Naive thymus-derived CD8-positive, alpha-beta T cell (primary cell): ENCODE measurements at regions not wholly inside any gene's neighbourhood (a gene's known extent, or its start where the extent isn't known, plus 50 kb on each side); places are given as distances from the start of the nearest gene placed in this dataset.

Experiments
- ATAC-seq, 2 donors: fragments of 150-1000 bp; cut with Tn5 transposase in 1 of 2; sonication (Bioruptor Pico), chemical (Tn5 transposase) in 1 of 2; 1 replicate in 1 of 2; 2 replicates in 1 of 2; pipeline ENCODE4 v1.10.0; 2021; ENCODE audit warnings: mild to moderate bottlenecking in 2 of 2, moderate library complexity in 2 of 2
- POLR2A ChIA-PET: fragments of 350-600 bp; sonication (Branson Sonifier 250); formaldehyde crosslinking; loops from one replicate; lab custom pipeline; 2021; ENCODE audit warnings: antibody characterized with exemption; lab: Charles Lee
- DNase-seq, 10 donors: peaks; one replicate each; pipeline versions ENCODE4 v3.0.0 to v3.0.0-alpha.2; 2020 to 2022
- H3K27ac Mint-ChIP-seq, 10 donors: one replicate each; pipeline ENCODE4 v1.8.0; 2020 to 2022; ENCODE audit warnings: mild to moderate bottlenecking in 10 of 10, mixed read lengths in 10 of 10, moderate library complexity in 4 of 10, inconsistent platforms in 1 of 10
- H3K27me3 Mint-ChIP-seq, 5 donors: one replicate each; pipeline ENCODE4 v1.8.0; 2021 to 2022; ENCODE audit warnings: mixed read lengths in 5 of 5
- H3K36me3 Mint-ChIP-seq, 3 donors: one replicate each; pipeline ENCODE4 v1.8.0; 2020 to 2022; ENCODE audit warnings: mixed read lengths in 3 of 3, mild to moderate bottlenecking in 2 of 3, inconsistent platforms in 1 of 3
- H3K4me1 Mint-ChIP-seq, 4 donors: one replicate each; pipeline ENCODE4 v1.8.0; 2021 to 2022; ENCODE audit warnings: mixed read lengths in 4 of 4
- H3K4me3 Mint-ChIP-seq, 10 donors: one replicate each; pipeline ENCODE4 v1.8.0; 2020 to 2022; ENCODE audit warnings: mild to moderate bottlenecking in 10 of 10, mixed read lengths in 10 of 10, moderate library complexity in 6 of 10, inconsistent platforms in 1 of 10
- H3K9me3 Mint-ChIP-seq, 9 donors: one replicate each; pipeline ENCODE4 v1.8.0; 2020 to 2022; ENCODE audit warnings: mixed read lengths in 9 of 9, mild to moderate bottlenecking in 3 of 9, inconsistent platforms in 1 of 9, moderate library complexity in 1 of 9

DNA sequence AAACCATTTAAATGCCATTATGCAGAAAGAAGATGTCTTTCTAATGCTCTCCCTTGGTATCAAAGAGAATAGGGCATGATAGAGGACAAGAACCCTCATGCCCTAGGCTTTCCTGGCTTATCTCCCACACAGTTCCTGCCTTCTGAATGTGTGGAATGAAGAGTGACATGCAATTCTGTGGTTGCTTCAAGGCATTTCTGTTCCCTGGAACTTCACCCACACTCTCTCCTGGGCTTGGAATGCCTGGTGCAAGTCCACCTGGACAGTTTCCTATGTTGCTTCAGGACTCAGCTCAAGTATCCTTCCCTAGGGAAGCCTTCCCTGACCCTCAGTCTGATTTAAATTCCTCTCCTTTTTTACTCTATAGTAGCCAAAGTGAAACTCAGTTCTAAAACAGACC is 53.8 kb upstream of the DRD2 start:
- no peak overlapping the region for H3K4me3 Mint-ChIP-seq
- H3K36me3 Mint-ChIP-seq, result no peaks in the 10 kb centered on the region
- peaks cover 9 to 35% (median 18%) of the 10 kb centered on the region in 5 donors for H3K27me3 Mint-ChIP-seq
- ATAC-seq (no peak), DNase-seq (no peak)
- POLR2A ChIA-PET, result no interaction called here
- H3K9me3 Mint-ChIP-seq, result no peaks in the 10 kb centered on the region
- no peak overlapping the region for H3K27ac Mint-ChIP-seq
- H3K4me1 Mint-ChIP-seq, result no peaks in the 10 kb centered on the region

GRCh38 chr11:113526521-113526920 is 51.3 kb upstream of the DRD2 start:
- H3K27ac Mint-ChIP-seq, result no peak overlapping the region
- no peaks in the 10 kb centered on the region for H3K4me1 Mint-ChIP-seq
- peaks cover 12 to 36% (median 17%) of the 10 kb centered on the region in 5 donors for H3K27me3 Mint-ChIP-seq
- H3K36me3 Mint-ChIP-seq, result no peaks in the 10 kb centered on the region
- H3K4me3 Mint-ChIP-seq, result no peak overlapping the region
- H3K9me3 Mint-ChIP-seq, result no peaks in the 10 kb centered on the region
- POLR2A ChIA-PET, result no interaction called here
- ATAC-seq (no peak), DNase-seq (no peak)
